GM21576 (cell line): ENCODE measurements at regions not wholly inside any gene's neighbourhood (a gene's known extent, or its start where the extent isn't known, plus 50 kb on each side); places are given as distances from the start of the nearest gene placed in this dataset.

ENCODE experiments used
- ATAC-seq: cut with Tn5 transposase; IDR thresholded peaks from one replicate; pipeline ENCODE4 v1.9.1; 2021; ENCODE audit warnings: mild to moderate bottlenecking, moderate library complexity; ENCODE audit not compliant: unreplicated experiment

DNA sequence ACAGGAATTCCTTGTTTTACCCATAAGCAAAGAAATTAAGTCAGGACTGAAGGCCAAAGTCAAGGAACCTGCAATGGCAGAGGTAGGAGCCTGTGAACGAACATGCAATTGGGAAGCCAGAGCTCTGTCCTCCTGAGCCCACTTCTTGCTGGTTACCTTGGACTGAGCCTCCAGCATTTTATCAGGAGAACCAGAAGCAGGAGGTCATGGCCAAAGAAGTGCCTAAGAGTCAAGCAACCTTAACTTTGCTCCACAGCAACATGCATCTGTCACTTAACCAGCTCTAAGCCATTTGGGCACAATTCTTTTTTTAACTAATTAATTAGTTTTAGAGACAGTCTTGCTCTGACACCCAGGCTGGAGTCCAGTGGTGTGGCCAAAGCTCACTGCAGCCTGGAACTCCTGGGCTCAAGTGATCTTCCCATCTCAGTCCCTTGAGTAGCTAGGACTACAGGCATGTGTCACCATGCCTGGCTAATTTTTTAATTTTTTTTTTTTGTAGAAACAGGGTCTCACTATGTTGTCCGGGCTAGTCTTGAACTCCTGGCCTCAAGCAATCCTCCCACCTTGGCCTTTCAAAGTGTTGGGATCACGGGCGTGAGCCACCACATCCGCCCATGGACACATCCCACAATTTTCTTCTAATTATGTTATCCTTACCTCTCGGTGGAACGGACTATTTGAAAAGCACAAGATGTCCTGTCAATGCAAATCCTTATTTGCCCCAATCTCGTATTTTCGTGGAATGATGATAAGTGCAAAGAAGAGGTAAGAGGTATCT, 334.2 kb downstream of the CD83 start:
- ATAC-seq: no peak

GRCh38 chr6:14452567-14453527, 335.3 kb downstream of the CD83 start:
- ATAC-seq: no peak

DNA sequence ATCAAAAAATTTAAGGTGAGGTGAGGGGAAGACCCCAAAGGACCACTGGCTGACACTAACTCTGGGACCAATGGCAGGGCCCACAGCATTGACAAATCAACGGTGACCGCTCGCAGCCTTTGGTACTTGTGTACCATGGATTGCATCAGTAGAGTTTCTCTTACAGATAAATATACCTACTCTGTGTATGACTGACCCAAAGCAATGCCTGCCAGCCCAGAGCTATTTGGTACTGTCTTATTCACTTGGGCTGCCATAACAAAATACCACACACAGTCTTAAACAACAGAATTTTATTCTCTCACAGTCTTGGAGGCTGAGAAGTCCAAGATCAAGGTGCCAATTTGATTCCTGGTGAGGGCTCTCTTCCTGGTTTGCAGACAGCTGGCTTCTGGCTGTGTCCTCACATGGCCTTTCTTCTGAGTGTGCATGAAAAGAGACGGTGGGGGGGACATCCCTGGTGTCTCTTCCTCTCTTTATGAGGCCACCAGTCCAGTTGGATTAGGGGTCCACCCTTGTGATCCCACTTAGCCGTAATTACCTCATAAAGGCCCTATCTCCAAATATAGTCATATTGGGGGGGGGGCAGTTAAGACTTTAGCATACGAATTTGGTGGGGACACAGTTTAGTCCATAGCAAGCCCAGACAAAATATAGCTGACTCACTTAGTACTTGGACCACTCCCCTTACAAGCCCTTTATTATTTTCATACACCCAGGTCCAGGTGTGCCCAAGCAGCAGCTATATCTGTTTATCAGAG, 336.3 kb downstream of the CD83 start:
- ATAC-seq: no peak

- no peak for ATAC-seq
These were observed 336.9 kb downstream of the CD83 start for GRCh38 chr6:14454473-14454775.

GRCh38 chr6:14455427-14455826, 337.9 kb downstream of the CD83 start:
- ATAC-seq: no peak

GRCh38 chr6:14455876-14456648, 338.5 kb downstream of the CD83 start:
- no peak for ATAC-seq

- no peak for ATAC-seq
These were observed 339.4 kb downstream of the CD83 start for GRCh38 chr6:14456941-14457340.

DNA sequence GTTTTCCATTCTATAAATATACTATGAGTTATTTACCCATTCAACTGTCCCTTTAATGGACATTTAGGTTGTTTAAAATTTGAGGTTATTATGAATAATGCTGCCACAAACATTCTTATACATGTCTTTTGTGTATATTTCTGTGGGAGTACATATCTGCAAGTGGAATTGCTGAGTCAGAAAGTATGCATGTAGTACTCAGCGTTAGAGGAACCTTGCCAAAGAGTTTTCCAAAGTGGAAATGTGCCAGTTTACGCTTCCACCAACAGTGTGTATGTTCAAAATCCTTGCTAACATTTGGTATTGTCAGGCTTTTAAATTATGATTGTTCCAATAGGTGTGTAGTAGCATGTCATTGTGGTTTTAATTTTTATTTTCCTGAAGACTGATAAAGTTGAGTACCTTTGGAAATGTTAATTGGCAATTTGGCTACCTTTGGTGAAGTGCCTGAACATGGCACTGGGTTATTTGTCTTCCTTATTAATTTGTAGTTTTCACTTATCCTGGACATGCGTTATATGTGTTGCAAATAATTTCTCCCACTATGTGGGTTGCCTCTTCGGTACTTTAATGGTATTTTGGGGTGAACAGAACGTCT, 341.2 kb downstream of the CD83 start:
- ATAC-seq: no peak

GRCh38 chr6:14459315-14459714, 341.7 kb downstream of the CD83 start:
- ATAC-seq: no peak

DNA sequence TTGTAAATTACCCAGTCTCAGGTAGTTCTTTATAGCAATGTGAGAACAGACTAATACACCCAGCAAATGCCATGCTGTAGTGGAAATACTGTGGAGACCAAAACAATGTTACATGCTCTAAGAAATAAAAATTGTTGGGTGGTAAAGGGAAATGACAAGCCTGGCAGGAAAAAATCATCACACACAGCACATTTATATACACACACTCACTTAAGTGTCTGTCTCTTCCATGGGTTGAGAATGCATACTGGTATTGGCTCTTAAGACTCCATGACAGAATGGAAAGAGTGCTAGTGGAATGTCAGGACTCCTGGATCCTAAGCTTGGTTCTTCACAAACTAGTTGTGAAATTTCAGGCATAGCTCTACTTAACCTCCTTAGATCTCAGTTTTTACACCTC, 343.0 kb downstream of the CD83 start:
- ATAC-seq: no peak

DNA sequence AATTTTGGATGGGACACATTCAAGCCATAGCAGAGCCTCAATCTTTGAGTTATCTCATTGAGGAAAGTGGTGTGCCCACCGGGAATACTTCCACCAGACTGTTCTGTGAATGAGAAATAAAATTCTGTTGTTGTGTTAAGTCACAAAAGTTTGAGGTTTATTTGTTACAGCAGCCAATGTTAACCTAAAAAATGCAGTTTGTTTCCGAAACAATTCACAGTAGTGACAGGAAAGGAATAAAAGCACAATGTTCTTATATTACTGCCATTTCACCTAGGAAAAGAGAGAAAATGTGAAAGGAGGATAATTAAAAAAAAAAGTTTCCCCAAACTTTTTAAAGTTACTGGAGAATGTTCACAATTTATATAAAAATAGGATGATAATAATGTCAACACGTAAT, 344.6 kb downstream of the CD83 start:
- no peak for ATAC-seq

DNA sequence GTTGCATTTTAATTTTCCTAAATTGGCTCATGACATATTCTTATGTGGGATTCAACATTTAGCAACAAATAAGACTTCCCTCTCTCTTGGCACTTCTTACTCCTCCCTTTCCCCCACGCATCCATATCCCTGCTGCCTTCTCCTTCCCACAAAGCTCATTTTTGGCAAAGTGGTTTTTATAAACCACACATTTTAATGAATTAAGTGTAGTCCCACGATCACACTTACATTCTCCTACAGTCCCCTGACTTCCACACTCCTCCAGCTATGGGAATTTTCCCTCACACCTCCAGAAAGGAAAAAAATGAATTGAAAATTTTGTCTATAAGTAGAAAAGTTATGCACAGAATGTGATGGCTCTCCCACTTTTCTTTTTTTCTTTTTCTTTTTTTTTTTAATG, 345.0 kb downstream of the CD83 start:
- ATAC-seq: no peak

DNA sequence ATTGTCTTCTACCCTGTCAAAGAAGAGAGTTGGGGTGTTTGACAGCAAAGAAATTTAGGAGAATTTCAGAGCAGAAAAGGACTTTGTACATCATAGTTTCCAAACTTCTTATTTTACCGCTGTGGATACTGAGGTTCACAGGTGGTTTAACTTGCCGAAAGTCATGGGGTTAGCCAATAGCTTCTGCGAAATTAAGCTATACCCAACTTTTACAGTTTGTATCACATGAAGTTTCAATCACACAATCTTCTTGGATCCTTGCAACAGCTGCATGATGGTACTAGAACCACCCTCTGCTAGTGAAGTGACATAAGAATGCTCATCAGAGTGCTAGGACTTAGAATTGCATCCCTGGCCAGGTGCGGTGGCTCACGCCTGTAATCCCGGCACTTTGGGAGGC, 345.5 kb downstream of the CD83 start:
- no peak for ATAC-seq

DNA sequence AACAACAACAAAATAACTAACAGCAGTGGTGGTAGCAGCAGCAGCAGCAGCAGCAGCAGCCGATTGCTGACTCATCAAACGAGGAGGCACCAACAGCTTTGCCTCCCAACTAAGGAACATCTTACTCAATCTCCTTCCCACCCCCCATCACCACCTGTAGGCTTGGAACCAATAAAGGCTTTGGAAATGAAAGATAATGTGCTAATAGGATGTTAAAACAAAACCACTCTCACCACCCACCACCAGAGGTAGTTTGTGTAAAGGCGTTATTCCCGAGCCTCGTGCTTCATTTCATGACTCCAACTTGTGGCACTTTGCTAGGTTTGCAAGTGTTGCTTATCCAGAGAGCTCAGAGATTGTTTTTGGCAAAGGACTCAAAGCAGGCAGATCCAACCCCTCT, 346.5 kb downstream of the CD83 start:
- ATAC-seq: no peak

- ATAC-seq: no peak
These were observed 347.1 kb downstream of the CD83 start for GRCh38 chr6:14464716-14465115.

DNA sequence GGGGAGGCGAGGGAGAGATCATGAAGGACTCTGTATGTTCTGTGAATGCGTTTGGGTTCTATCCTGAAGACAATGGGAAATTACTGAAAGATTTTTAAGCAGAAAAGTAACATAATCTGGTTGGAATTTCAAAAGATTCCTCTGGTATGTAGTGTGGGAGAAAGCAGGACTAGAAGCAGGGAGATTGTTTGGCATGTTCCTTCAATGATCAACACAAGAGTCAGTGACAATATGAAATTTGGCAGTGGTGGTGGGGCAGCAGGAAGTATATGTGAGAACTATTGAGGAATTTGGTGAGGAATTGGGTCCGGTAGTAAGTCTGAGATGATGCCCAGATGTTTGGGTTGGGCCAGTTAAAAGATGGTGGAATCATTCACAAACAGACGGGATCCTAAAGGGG, 348.7 kb downstream of the CD83 start:
- no peak for ATAC-seq

DNA sequence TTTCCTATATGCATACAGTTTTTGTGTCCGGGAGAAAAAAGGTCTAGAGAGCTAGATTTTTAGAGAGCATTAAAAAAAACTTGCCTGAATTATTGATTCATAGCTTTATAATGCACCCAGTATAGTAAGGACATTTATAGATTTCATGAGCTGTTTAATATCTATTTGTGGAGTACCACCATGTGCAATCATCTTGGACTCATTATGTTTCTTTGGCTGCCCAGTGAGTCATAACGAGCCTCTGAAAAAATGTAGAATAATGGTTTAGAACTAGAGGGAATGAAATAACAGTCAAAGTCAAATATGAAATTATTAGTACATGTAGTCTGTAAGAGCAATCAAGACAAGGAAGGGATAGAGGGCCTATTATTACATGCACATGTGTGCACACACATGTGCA, 350.0 kb downstream of the CD83 start:
- no peak for ATAC-seq

DNA sequence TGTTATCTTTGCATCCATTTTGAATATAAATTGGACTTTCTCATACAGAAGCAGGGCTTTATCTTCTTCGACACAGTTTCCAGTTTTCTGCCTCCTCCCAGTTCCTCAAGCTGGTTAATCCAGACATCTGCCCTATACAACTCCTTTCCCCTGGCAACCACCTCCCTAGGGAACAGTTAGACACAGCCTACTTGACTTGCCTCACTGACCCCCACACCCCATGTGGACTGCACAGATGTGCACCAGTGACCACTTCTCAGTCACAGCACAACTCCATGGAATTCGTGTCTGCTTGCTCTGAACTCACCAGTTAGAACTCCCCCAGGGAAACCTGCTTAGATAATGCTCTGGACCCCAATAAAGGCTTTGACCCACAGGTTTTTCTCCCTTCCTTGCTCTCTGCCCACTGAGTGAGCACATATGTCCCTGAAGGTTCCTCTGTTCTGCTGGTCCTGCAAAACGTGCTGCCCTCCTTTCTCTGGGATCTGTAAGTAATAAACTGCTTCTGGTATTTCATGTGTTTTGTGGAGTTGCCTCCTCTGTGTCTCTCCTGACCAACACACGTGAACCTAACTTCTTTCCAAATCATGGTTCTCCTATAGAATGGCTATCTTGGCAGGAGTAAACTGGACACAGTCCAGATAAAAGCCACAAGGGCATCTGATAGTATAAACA, 351.2 kb downstream of the CD83 start:
- ATAC-seq: no peak

GRCh38 chr6:14470101-14470500, 352.5 kb downstream of the CD83 start:
- no peak for ATAC-seq

GRCh38 chr6:14470671-14471070, 353.1 kb downstream of the CD83 start:
- ATAC-seq: no peak
